KOPT-K1 (cell line): ENCODE measurements at regions not wholly inside any gene's neighbourhood (a gene's known extent, or its start where the extent isn't known, plus 50 kb on each side); places are given as distances from the start of the nearest gene placed in this dataset.

Source experiments
- H3K27ac ChIP-seq: fragments of 200-600 bp; sonication (generic); 2 replicates; pipeline ENCODE4 v1.5.1; 2016; ENCODE audit warnings: antibody characterized with exemption, mild to moderate bottlenecking, low read depth, low read length; ENCODE audit not compliant: poor library complexity, severe bottlenecking
- H3K36me3 ChIP-seq: fragments of 200-600 bp; sonication (generic); 2 replicates; pipeline ENCODE4 v1.5.1; 2017; ENCODE audit warnings: antibody characterized with exemption, mild to moderate bottlenecking, low read length, moderate library complexity; ENCODE audit not compliant: insufficient read depth
- H3K9me3 ChIP-seq: fragments of 200-600 bp; sonication (generic); 2 replicates; pipeline ENCODE4 v1.5.1; 2017; ENCODE audit warnings: antibody characterized with exemption, low read length, mild to moderate bottlenecking; ENCODE audit not compliant: insufficient read depth, poor library complexity, severe bottlenecking

- Histone ChIP-seq H3K36me3 (no peaks in the 10 kb centered on the region), H3K27ac (no peak overlapping the region), H3K9me3 (no peaks in the 10 kb centered on the region)
Measured at GRCh38 chr5:143713047-143714003, 98.6 kb upstream of the HMHB1 start.

DNA sequence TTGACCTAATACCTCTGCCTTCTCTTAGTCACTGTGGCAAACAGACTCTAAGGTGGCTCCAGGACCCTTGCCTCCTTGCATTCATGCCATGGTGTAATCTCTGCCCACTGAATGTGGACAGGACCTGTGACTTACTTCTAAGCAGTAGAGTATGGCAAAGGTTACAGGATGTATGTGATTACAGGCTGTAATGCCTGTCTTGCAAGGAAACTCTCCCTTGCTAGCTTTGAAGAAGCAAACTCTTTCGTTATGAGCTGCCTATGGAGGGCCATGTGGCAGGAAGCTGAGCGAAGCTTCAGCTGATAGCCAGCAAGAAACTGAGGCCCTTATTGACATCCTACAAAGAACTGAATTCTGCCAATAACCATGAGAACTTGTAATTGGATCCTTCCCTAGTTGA, 103.3 kb upstream of the HMHB1 start:
- H3K9me3 ChIP-seq = no peaks in the 10 kb centered on the region
- no peaks in the 10 kb centered on the region for H3K36me3 ChIP-seq
- no peak overlapping the region for H3K27ac ChIP-seq

DNA sequence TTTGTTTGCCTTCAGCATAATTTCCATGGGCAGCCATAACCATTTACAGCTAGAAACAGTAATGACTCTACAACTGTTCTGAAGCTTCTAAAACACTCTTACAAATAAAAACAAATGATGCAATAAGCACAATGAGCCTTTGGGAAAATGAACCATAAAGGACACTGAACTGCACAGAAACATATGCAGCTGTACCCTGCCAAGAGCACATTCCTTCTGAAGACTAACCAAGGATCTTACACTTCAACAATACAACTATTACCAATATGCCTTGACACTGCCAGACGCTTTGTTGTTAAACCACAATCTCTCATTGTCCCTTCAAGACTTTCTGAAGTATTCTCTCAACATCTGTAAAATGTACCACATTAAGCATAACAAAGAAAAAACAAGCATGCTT, 104.2 kb upstream of the HMHB1 start:
- no peaks in the 10 kb centered on the region for H3K9me3 ChIP-seq
- H3K27ac ChIP-seq = no peak overlapping the region
- no peaks in the 10 kb centered on the region for H3K36me3 ChIP-seq

GRCh38 chr5:143705381-143705780, 106.6 kb upstream of the HMHB1 start:
- Histone ChIP-seq H3K27ac (no peak overlapping the region), H3K36me3 (no peaks in the 10 kb centered on the region)

DNA sequence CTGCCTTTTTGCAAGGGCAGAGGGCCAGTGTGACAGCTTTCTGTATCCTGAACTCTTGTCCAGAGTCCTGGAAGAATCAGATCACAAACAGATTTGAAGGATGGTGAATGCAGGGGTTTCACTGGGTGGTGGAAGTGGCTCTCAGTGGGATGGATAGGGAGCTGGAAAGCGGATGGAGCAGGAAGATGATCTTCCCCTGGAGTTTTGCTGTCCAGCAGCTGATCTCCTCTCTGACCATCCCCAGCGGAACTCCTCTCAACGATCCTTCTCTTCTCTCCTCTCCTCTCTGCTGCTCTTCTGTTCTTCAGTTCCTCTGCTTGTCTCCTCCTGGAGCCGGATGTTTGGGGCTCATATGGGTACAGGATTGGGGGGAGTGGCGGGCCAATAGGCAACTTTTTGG, 108.3 kb upstream of the HMHB1 start:
- H3K9me3 ChIP-seq = no peaks in the 10 kb centered on the region

More at GRCh38 chr5:143705381-143705780, 106.6 kb upstream of the HMHB1 start:
- no peaks in the 10 kb centered on the region for H3K9me3 ChIP-seq

DNA sequence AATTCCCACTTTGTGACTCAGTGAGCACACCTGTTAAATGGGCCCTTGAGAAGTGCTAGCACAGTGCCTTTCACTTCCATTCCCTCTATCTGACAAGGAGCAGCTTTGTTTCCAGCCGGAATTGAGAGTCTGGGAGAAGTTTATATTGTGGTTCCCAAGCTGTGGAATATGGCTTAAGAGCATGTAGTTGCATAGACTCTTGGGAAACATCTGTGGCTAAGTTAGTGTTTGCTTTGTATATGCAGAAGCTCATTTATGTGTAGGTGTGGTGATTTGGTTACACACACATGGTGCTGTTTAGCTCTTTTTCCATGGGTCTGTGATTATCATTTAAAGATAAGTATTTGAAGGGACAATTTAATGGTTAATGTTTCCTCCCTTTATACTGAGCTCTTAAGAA, 110.5 kb upstream of the HMHB1 start:
- Histone ChIP-seq H3K9me3 (no peaks in the 10 kb centered on the region), H3K27ac (no peak overlapping the region), H3K36me3 (no peaks in the 10 kb centered on the region)

More for the DNA sequence above, 108.3 kb upstream of the HMHB1 start:
- Histone ChIP-seq H3K27ac (no peak overlapping the region), H3K36me3 (no peaks in the 10 kb centered on the region)

GRCh38 chr5:143700994-143701393, 111.0 kb upstream of the HMHB1 start:
- Histone ChIP-seq H3K27ac (no peak overlapping the region), H3K9me3 (no peaks in the 10 kb centered on the region), H3K36me3 (no peaks in the 10 kb centered on the region)

DNA sequence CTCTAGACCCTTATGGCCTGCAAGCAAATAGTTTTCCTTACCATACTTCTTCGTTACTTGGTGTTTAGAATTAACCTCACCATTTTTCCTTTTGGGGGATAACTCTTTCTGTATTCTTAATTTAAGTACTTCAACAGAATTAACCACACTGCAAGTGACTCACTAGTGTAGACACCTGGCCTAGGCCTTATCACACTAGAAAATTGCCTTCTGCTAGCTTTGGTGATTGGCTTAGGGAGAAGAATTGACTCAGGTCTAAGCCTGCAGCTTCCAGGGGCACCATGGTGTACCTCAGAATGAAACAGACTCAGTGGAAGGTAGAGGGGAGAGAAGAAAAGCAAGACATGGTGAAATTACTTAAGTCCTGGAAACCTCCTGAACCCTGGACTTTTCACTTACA, 112.8 kb upstream of the HMHB1 start:
- Histone ChIP-seq H3K9me3 (no peaks in the 10 kb centered on the region), H3K36me3 (no peaks in the 10 kb centered on the region), H3K27ac (no peak overlapping the region)

GRCh38 chr5:143698574-143698973, 113.4 kb upstream of the HMHB1 start:
- Histone ChIP-seq H3K27ac (no peak overlapping the region), H3K9me3 (no peaks in the 10 kb centered on the region), H3K36me3 (no peaks in the 10 kb centered on the region)

DNA sequence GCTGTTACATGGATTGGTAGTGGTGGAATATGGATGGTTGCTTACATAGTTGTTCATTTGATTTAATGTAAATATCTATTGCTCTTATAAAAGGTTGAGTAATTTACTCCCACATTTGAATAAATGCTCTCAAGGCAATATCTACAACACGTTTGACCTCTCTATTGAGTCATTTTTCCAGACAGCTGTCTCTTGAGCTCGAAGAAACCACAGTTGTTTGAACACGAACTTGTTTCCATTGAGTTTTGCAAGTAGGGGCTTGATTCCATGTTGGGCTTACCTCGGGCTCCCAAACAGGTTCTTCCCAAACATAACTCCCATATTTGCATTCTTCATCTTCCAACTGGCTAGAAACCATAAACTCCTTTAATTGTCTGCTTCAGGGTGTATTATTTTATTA, 115.0 kb upstream of the HMHB1 start:
- no peak overlapping the region for H3K27ac ChIP-seq
- H3K36me3 ChIP-seq = no peaks in the 10 kb centered on the region
- no peaks in the 10 kb centered on the region for H3K9me3 ChIP-seq

DNA sequence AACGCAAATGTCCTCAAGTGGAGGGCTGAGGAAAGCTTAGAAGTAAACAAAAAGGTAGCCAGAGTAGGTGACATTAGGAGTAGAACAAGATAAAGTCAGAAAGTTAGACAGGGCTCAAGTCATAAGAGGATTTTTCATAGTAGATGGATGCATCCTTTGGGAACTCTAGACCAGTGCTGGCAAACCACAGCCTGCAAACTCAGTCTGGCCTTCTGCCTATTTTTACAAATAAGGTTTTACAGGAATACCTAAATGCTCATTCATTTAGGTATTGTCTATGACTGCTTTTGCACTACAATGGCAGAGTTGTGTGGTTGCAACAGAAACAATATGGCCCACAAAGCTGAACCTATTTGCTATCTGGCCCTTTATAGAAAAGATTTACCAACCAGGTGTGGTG, 116.0 kb upstream of the HMHB1 start:
- Histone ChIP-seq H3K27ac (no peak overlapping the region), H3K36me3 (no peaks in the 10 kb centered on the region), H3K9me3 (no peaks in the 10 kb centered on the region)

- no peaks in the 10 kb centered on the region for H3K36me3 ChIP-seq
- no peak overlapping the region for H3K27ac ChIP-seq
- H3K9me3 ChIP-seq = no peaks in the 10 kb centered on the region
Measured at GRCh38 chr5:143695244-143695864, 116.6 kb upstream of the HMHB1 start.

DNA sequence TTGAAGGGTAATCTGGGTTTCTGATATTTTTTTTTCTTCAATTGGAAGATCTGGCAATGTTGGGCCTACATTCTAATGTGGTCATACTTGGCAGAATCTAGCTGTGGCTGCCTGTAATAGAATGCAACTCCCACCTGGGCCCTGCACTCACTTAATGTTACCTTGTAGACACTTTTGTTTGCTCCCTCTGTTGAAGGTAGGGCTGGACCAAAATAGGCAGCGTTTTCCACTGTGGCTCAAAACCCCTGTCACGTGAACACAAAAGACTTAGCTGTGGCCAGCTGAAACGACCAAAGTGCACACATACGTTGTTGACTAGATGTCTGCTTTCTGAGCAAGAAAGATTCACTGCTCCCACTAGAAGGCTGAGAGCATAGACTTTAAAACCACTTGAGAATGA, 117.6 kb upstream of the HMHB1 start:
- Histone ChIP-seq H3K27ac (no peak overlapping the region), H3K36me3 (no peaks in the 10 kb centered on the region), H3K9me3 (no peaks in the 10 kb centered on the region)

DNA sequence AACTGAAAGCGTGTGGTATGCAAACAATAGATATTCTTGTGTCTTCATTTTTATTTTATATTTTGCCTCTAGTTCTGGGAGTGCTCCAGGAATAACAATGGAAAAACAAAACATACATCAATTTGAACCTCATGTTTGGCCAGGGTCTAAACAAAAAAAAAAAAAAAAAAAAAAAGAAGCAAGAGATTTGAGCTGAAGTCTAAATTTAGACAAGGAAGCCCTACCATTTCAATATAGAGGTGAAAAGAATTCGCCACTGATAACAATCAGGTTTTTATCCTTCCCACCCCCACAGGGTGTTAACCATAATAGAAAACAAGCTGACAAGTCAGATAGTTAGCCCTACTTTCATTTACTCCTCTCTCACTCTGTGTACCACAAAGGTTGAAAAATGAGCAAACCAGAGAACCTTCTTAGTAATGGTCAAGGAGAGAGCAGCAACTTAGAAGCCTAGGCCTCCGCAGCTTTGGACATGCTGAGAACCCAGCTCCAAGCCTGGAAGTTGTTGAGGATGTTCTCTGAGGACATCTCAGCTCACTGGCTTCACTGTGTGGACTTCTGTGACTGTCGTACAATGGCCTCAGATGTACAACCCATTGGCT, 118.2 kb upstream of the HMHB1 start:
- H3K27ac ChIP-seq = no peak overlapping the region

DNA sequence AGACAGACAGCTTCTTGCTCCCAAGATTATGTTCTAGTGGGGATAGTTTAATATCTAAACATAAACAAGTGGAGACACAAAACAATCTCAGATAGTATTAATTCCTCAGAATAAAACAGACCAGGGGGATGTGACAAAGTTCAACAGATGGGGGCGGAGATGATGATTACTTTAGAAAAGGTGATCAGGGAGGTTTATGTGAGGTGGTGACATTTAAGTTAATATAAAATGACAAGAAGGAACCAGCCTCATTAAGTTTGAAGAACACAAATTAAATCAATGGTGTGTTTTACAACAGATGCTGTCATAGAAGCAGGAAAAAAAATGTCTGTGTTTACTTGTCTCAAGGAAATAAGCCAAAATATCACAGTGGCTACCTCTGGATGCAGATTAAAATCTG, 119.6 kb upstream of the HMHB1 start:
- no peak overlapping the region for H3K27ac ChIP-seq
- H3K36me3 ChIP-seq = no peaks in the 10 kb centered on the region
- H3K9me3 ChIP-seq = no peaks in the 10 kb centered on the region

More for the DNA sequence above, 118.2 kb upstream of the HMHB1 start:
- Histone ChIP-seq H3K36me3 (no peaks in the 10 kb centered on the region), H3K9me3 (no peaks in the 10 kb centered on the region)
